GM12878 (cell line): ENCODE measurements at regions not wholly inside any gene's neighbourhood (a gene's known extent, or its start where the extent isn't known, plus 50 kb on each side); places are given as distances from the start of the nearest gene placed in this dataset.

Source experiments
- ATAC-seq: fragments of 200-7000 bp; cut with Tn5 transposase; 3 replicates; pipeline ENCODE4 v1.9.1; 2020; ENCODE audit warnings: mild to moderate bottlenecking, moderate library complexity
- BruUV-seq: library from RNA; stranded (reverse); fragments of 400-500 nt; replicated peaks from 2 replicates; lab custom pipeline; 2021; lab: Mats Ljungman, UMichigan
- CTCF ChIA-PET: fragments of 300-600 bp; sonication (Branson Sonifier 250); formaldehyde crosslinking; extraction: SDS; loops from one replicate; lab custom pipeline; 2021; ENCODE audit warnings: inconsistent platforms; lab: Yijun Ruan, JAX
- POLR2A ChIA-PET: fragments of 350-600 bp; formaldehyde crosslinking; extraction: SDS; loops from one replicate; lab custom pipeline; 2021; ENCODE audit warnings: inconsistent platforms; lab: Charles Lee
- RAD21 ChIA-PET: fragments of 300-600 bp; sonication (Branson Sonifier 250); formaldehyde crosslinking; loops from one replicate; lab custom pipeline; 2023; ENCODE audit warnings: antibody characterized with exemption; ENCODE audit not compliant: unreplicated experiment; lab: Charles Lee
- SMC1A ChIA-PET: fragments of 300-600 bp; sonication (Branson Sonifier 250); formaldehyde crosslinking; loops from one replicate; lab custom pipeline; 2023; ENCODE audit not compliant: unreplicated experiment, uncharacterized antibody; lab: Charles Lee
- DNase-seq: peaks from one replicate; pipeline ENCODE4 v3.0.0-alpha.2; 2011; ENCODE audit warnings: low read depth, low spot score
- FAIRE-seq: peaks from 3 replicates; lab custom pipeline; 2011; peaks lifted over from hg19 to GRCh38; lab: Jason Lieb, UNC
- H2AFZ ChIP-seq: 2 replicates; pipeline ENCODE4 v1.6.0; 2011; ENCODE audit warnings: low read depth, low read length, control low read depth; ENCODE audit not compliant: control insufficient read depth
- H3K27ac ChIP-seq: 2 replicates; pipeline ENCODE4 v1.5.1; 2011; ENCODE audit warnings: control low read depth; ENCODE audit not compliant: control insufficient read depth, insufficient read depth
- H3K27me3 ChIP-seq, 2 experiments: replicated peaks in 1 of 2; 2 replicates each; pipeline versions ENCODE4 v1.6.0 to v1.6.1; 2011; ENCODE audit warnings: low read length in 1 of 2; ENCODE audit not compliant: control insufficient read depth in 2 of 2, insufficient read depth in 2 of 2
- H3K36me3 ChIP-seq, 2 experiments: 2 replicates each; pipeline ENCODE4 v1.5.1; 2011; ENCODE audit warnings: low read length in 1 of 2; ENCODE audit not compliant: control insufficient read depth in 2 of 2, insufficient read depth in 2 of 2
- H3K4me1 ChIP-seq: 2 replicates; pipeline ENCODE4 v1.6.1; 2011; ENCODE audit warnings: mild to moderate bottlenecking, low read length, moderate library complexity, mixed read lengths; ENCODE audit not compliant: control insufficient read depth, insufficient read depth
- H3K4me2 ChIP-seq: 2 replicates; pipeline ENCODE4 v1.6.0; 2011; ENCODE audit warnings: control low read depth; ENCODE audit not compliant: control insufficient read depth, insufficient read depth
- H3K4me3 ChIP-seq: fragments of 200-600 bp; sonication (generic); 2 replicates; pipeline ENCODE4 v1.5.1; 2016
- H3K79me2 ChIP-seq: 2 replicates; pipeline ENCODE4 v1.6.0; 2011; ENCODE audit warnings: low read length; ENCODE audit not compliant: control insufficient read depth, insufficient read depth
- H3K9ac ChIP-seq: 2 replicates; pipeline ENCODE4 v1.8.0; 2011; ENCODE audit warnings: low read length, control low read depth, mixed read lengths; ENCODE audit not compliant: control insufficient read depth, insufficient read depth
- H3K9me3 ChIP-seq: replicated peaks from 3 replicates; pipeline ENCODE4 v1.5.1; 2011; ENCODE audit warnings: mild to moderate bottlenecking, low read length; ENCODE audit not compliant: control insufficient read depth, insufficient read depth
- H4K20me1 ChIP-seq: 2 replicates; pipeline ENCODE4 v1.6.0; 2011; ENCODE audit not compliant: control insufficient read depth, insufficient read depth
- CBX3 ChIP-seq: fragments of 200-600 bp; sonication (generic); IDR thresholded peaks from 2 replicates; pipeline ENCODE4 v1.6.1; 2016; ENCODE audit warnings: low read depth, borderline replicate concordance
- GABPA ChIP-seq: IDR thresholded peaks from 2 replicates; pipeline ENCODE4 v1.6.1; 2014; ENCODE audit warnings: antibody characterized with exemption, low read depth, mild to moderate bottlenecking, inconsistent platforms
- HDAC2 ChIP-seq: fragments of 200-600 bp; sonication (generic); IDR thresholded peaks from 2 replicates; pipeline ENCODE4 v1.6.1; 2017
- NFXL1 ChIP-seq: fragments of 450-650 bp; IDR thresholded peaks from 2 replicates; pipeline ENCODE4 v1.6.1; 2017; ENCODE audit warnings: antibody characterized with exemption, mild to moderate bottlenecking, borderline replicate concordance
- PKNOX1 ChIP-seq: fragments of 450-650 bp; IDR thresholded peaks from 2 replicates; pipeline ENCODE4 v1.6.1; 2016; ENCODE audit warnings: mild to moderate bottlenecking
- SREBF1 ChIP-seq: IDR thresholded peaks from 2 replicates; pipeline ENCODE4 v1.6.1; 2012; ENCODE audit warnings: mild to moderate bottlenecking, low read length
- WRNIP1 ChIP-seq: IDR thresholded peaks from 2 replicates; pipeline ENCODE4 v1.6.1; 2011; ENCODE audit warnings: low read depth, low read length, improper control_type of control experiment, borderline replicate concordance
- ZBTB40 ChIP-seq: fragments of 450-650 bp; IDR thresholded peaks from 2 replicates; pipeline ENCODE4 v1.6.1; 2016; ENCODE audit warnings: mild to moderate bottlenecking, moderate library complexity, borderline replicate concordance
- WGBS: methylation state at CpG from one replicate; pipeline ENCODE4 v1.1.6; 2016; ENCODE audit warnings: low lambda C conversion rate; ENCODE audit not compliant: insufficient replicate concordance, insufficient coverage; ENCODE audit errors: missing lambda C conversion rate; 5-methylcytosine and 5-hydroxymethylcytosine counted together
- in situ Hi-C: fragments of 300-500 bp; cut with MboI; formaldehyde crosslinking; loops from 9 replicates; pipeline ENCODE4 v1.14.3; 2018; ENCODE audit warnings: mixed read lengths
- intact Hi-C: fragments of 100-400 bp; cut with micrococcal nuclease; formaldehyde crosslinking; loops from one replicate; pipeline ENCODE4 v1.14.2; 2022; ENCODE audit not compliant: unreplicated experiment
- TF ChIP-seq, protein P1 (sequence below): fragments of 450-650 bp; formaldehyde crosslinking; IDR thresholded peaks from 2 replicates; pipeline ENCODE4 v1.5.0; 2022; ENCODE audit warnings: mild to moderate bottlenecking, missing genetic modification characterization

- TF ChIP-seq ZBTB40, result no peak
- no peak for TF ChIP-seq CBX3
- TF ChIP-seq PKNOX1, result no peak
These were observed 158.1 kb downstream of the CETN3 start (continued) for GRCh38 chr5:90251447-90251846.

DNA sequence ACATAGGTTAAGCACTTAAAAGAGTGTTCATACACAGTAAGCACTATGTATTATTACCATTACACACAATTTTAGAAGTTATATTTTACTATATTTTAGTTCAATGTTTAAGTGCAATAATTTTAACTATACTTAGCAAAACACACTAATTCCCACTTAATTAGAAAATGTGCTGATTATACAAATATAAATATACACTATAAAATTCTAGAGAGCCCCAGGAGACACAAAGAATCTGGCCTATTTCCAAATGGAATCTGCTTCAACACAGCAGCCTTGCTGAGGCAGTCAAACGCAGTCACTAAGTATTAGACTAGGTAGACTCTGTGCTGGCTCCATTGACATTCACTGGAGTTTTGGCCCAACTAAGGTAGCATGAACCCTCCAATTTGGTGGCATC, 160.9 kb downstream of the CETN3 start:
- CTCF ChIA-PET, result no interaction called here
- H3K9me3 ChIP-seq, result no peaks in the 10 kb centered on the region; the same call in 2 of the 3 replicates
- H3K4me2 ChIP-seq, result no peak overlapping the region
- intact Hi-C loops, result no loop called here
- in situ Hi-C loops, result no loop called here
- no peak overlapping the region for H3K27ac ChIP-seq
- H3K4me3 ChIP-seq, result no peak overlapping the region
- no peaks in the 10 kb centered on the region for H3K36me3 ChIP-seq
- no peaks in the 10 kb centered on the region for H3K4me1 ChIP-seq
- SMC1A ChIA-PET, result no interaction called here
- BruUV-seq, result no TSS peak
- TF ChIP-seq HDAC2, result no peak
- no peak for TF ChIP-seq GABPA
- TF ChIP-seq WRNIP1, result no peak
- TF ChIP-seq, protein P1, sequence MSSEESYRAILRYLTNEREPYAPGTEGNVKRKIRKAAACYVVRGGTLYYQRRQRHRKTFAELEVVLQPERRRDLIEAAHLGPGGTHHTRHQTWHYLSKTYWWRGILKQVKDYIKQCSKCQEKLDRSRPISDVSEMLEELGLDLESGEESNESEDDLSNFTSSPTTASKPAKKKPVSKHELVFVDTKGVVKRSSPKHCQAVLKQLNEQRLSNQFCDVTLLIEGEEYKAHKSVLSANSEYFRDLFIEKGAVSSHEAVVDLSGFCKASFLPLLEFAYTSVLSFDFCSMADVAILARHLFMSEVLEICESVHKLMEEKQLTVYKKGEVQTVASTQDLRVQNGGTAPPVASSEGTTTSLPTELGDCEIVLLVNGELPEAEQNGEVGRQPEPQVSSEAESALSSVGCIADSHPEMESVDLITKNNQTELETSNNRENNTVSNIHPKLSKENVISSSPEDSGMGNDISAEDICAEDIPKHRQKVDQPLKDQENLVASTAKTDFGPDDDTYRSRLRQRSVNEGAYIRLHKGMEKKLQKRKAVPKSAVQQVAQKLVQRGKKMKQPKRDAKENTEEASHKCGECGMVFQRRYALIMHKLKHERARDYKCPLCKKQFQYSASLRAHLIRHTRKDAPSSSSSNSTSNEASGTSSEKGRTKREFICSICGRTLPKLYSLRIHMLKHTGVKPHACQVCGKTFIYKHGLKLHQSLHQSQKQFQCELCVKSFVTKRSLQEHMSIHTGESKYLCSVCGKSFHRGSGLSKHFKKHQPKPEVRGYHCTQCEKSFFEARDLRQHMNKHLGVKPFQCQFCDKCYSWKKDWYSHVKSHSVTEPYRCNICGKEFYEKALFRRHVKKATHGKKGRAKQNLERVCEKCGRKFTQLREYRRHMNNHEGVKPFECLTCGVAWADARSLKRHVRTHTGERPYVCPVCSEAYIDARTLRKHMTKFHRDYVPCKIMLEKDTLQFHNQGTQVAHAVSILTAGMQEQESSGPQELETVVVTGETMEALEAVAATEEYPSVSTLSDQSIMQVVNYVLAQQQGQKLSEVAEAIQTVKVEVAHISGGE (CRISPR knock-in tag), result no peak
- TF ChIP-seq SREBF1, result no peak
- no peak for TF ChIP-seq NFXL1
- no peaks in the 10 kb centered on the region for H4K20me1 ChIP-seq
- RAD21 ChIA-PET, result no interaction called here
- POLR2A ChIA-PET, result no interaction called here
- H2AFZ ChIP-seq, result no peak overlapping the region
- DNase-seq (no peak), FAIRE-seq (no peak), ATAC-seq (no peak)
- 96% methylated on average over 1 of the region's 1 CpG for WGBS
- H3K9ac ChIP-seq, result no peak overlapping the region
- no peaks in the 10 kb centered on the region for H3K27me3 ChIP-seq
- no peaks in the 10 kb centered on the region for H3K79me2 ChIP-seq
